ENCODE measurements at regions not wholly inside any gene's neighbourhood (a gene's known extent, or its start where the extent isn't known, plus 50 kb on each side); places are given as distances from the start of the nearest gene placed in this dataset.

DNA sequence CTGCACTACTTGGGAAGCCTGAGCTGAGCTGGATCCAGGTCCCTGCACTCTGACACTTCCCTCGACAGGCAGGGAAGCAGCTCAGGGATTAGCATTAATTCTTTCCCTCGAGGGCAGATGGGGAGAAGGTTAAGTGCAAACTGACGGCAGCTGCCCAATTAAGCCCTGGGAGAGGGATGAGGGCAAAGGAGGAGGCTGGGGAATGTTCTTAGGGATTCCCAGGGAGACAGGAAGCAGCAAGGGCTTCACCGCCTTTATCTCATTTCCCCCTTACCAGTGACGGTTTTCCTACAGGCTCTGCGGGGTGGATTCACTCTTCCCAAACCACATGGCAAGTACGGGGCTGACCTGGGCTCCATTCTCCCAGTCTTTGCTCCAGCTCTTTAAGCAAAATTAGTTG, 519.0 kb upstream of the PROK2 start:
- no peak for DNase-seq (ENCODE audit: low read depth in 3 of 3)

DNA sequence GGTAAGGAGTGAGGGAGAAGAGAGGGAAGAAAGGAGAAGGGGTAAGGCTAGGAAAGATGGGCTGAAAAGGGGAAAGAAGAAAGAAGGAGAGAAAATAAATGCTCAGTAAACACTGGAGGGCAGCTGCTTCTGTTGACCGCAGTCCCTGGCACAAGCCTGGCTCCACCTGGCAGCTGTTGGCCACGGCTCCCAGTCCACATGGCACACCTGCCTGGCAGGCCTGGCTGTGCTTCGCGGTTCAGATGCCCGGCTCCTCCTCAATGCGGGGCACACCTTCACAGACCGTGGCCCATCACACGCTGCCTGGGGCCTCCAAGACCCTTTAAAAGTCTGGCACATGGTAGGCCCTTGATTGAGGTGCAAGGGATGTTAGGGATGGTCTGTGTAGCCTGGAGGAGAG, 516.8 kb upstream of the PROK2 start:
- DNase-seq (ENCODE audit: low read depth in 3 of 3), result no peak

DNA sequence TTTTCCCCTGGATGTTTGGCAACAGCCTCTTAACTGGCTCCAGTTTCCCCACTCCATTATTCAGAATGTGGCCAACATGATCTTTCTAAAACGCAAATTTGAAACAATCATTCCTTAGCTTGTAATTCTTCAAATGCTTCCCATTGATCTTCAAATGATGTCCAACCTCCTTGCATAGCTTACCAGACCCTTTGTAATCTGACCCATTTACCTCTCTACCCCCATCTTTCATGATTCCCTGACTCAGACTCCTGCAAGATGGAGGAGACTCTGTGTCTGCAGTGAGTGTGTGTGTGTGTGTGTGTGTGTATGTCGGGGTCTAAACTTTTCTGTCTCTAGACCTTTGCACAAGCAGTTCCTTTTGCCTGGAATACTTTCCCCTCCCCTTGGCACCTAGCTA, 515.7 kb upstream of the PROK2 start:
- DNase-seq (ENCODE audit: low read depth in 3 of 3), result no peak

DNA sequence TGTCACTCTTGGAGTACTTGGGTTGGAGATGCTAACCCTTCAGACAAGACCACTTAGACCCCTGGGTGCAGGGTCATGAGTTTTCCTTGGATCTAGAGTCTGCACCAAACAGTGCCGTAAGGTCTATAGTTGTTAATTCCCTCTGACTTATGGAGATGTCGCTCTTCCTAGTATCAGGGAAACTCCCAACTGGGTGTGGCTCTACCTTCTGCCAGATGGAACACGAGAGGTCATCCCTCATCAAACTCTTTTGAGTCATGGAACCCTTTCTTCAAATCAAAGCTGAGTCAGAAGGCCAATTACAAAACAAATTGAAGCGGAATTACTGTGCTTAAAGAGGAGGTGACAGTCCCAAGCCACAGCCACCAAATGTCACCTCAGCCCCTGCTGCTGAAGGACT, 514.9 kb upstream of the PROK2 start:
- no peak for DNase-seq (ENCODE audit: low read depth in 3 of 3)

DNA sequence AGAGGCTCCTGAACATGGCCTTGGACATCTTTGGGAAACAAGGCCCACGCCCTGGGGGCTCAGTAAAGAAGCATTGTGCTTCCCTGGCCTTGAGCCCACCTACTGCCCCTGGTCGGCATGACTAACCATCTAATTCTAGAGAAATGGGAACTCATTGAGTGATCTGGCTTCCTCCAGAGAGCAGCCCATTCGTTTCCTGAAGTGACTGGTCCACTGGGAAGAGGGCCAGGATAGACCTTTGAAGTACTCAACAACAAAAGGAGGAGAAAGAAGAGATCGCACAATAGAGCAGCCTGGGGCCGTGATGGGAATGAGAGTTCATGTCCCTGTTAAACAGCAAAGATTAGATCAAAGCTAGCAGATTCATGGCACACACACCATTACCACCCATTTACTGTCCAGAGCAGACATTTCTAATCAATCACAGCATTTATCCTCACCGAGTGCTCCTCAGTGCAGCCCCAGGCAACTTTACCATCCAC, 514.4 kb upstream of the PROK2 start:
- DNase-seq (ENCODE audit: low read depth in 3 of 3), result no peak

DNA sequence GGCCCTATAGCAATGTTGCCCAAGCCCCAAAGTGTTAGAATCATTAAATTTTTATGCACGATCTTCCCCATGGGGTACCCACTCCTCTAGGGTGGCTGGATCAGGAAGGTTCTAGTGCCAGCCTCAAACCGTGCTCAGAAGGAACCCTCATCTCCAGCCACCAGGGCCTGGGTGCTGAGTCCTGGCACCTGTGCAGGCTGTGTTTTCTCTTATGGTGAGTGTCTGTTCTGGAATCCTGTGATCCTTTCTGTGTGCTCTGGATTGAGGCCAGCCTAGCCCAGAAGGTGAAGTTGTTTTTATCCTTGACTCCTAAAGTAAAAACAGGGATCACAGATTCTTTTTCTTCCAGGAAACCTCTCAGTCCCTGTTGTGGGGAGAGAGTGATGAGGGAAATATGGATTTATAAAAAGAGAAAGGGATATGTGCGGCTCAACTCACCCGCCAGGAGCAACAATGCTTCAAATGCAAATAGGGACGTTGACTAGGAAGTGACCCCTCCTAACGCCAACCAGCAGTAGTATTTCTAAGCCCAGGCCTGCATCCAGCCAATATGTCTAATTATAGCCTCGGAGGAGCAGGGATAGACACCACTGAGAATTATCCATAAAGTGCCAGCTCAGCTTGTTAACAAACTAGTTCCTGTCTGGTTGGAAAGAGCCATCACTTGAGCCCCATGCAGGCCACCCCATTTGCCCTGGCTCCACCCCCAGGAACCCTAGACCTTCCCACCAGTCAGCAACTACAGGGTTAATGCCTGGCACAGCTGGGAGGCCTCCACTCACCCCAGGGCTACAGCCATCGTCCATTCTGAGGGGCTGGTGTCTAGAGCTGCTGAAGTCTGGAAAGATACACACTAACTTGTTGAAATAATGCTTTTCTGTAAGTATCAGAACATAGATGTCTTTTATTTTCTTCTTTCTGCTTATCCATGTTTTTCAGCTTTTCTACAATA, 513.5 kb upstream of the PROK2 start:
- no peak for DNase-seq (ENCODE audit: low read depth in 3 of 3)

DNA sequence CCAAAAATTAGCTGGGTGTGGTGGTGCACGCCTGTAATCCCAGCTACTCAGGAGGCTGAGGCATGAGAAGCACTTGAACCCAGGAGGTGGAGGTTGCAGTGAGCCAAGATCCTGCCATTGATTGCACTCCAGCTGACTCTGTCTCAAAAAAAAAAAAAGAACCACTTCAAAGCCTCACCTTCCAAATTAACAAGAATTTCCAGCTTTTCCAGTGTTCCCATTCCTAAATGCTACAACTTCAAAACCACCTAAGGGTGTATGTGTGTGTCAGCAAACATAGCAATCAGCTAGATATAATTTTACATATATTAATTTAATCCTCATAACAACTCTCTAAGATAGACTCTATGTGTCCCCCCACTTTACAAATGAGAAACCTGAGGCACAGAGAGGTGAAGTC, 512.5 kb upstream of the PROK2 start:
- DNase-seq (ENCODE audit: low read depth in 3 of 3), result no peak

DNA sequence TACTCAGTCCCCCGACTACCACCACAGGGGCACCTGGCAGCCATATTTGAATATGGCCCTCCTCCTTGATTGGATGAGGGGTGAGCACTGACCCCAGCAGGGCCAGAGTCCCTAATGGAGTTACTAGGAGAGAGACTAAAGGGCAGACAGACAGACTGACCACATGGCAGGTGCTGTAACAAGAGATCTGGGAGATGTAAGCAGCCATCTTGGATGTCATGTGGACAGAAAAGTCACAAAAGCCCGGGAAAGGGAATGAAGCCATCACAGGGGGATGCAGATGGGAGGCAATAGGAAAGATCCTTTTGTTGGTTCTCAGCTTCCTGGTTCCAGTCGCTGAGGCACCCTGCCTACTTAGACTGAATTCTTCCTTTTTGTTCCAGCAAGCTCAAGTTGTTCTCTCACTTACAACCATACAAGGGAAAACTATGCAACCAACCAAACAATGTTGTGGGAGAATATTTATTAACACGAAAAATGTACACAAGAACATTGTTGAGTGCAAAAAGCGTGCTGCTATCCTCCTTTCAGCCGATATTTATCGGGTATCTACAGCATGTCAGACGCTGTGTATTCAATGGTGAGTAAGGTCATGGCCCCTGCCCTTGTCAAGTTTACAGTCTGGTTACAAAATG, 511.6 kb upstream of the PROK2 start:
- no peak for DNase-seq (ENCODE audit: low read depth in 3 of 3)

DNA sequence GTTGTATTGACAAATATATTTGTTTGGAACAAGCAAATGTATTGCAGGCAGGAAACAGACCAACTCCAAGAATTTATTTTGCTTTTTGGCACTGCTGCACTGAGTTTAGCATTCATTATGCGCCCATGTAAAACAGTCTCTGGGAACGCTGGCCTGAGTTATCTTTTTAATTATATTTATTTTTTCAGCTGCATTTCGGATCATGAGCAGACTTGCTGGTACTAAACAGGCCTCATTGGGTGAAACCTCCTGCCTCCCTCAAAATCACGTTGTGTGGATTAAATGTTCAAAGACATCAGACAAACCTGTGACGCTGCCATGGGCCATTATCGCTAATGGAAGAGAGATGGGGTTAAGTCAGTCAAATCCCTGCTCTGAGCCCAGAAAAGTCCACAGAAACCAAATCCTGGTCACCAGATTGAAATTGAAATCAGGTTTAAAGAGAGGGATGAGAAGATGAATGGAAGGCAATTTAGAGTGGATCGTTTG, 511.1 kb upstream of the PROK2 start:
- no peak for DNase-seq (ENCODE audit: low read depth in 3 of 3)

DNA sequence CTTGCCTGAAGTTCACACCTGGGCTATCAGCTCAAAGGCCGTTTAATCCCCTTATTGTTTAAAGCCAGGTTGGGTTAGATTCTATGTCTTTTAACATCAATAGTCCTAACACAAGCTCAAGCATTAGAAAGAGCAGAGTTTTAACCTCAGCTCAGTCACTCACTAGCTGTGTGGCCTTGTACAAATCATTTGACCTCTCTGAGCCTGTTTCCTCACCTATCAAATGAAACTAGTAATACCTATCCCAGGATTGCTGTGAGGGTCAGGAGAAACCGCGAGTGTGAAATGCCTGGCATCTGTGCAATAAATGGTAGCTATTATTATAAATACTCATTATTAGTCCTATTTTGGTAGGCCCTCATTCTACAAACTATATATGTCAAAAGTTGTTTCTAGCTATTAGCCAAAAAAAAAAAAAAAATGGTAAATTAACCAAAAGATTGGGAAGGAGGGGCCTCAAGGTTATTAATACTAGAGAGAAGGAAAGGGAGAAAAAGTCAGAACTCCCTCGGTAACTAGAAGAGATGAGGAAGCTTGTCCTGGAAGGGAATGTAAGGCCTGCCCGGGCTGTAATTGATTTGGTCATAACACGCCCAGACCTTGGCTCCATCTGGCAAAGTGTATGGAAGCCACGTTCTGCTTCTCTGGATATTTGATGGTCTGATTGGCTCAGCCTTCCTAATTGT, 510.5 kb upstream of the PROK2 start:
- DNase-seq (ENCODE audit: low read depth in 3 of 3), result no peak

DNA sequence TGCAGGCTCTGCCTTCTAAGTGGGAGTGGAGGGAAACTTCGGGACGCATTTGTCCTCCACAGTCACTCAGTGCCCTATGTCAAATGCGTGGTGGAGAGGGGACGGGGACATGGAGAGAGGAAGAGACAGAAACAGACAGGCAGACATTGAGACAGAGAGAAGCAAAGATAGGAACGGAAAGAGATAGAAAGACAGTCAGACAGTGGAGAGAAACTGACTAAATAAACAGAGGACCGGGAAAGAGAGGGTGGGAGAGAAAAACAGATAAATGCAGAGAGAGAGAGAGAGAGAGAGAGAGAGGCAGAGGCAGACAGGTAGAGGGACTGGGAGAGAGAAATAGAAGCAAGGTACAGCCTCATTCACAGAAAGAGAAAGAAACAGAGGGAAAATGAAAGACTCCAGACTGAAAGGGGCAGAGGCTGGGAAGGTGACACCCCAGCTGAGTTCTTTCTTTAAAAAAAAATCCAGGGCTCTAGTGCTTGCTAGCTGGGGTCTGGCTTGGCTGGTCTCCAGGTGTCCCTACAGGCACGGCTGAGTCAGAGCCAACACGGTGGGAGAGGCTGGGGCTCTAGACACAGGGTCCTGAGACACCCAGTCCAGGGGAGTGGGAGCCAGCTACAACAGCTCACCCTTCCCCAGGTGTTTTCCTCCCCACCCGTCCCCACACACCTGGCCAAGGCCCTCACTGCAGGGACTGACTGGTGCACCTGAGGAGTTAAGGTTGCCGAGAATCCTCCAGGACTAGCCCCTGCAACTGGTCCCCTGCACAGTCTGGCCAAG, 506.1 kb upstream of the PROK2 start:
- DNase-seq (ENCODE audit: low read depth in 3 of 3), result no peak

DNA sequence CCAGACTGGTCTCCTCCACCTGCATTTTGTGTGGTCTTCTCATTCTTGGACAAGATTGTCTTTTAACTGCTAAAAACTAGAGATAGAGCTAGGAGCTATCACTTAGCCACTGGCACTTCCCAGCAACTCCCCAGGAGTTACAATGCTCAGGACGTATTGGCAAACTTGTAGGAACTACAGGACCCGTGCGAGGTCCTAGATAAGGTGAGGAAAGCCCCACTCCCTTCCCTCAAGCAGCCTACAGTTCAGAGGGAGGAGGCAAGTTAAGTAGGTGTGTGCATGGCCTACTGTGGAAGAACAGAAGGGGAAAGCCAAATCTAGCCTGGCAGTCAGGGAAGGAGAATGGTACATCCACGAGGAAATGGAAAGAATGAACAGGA, 504.7 kb upstream of the PROK2 start:
- DNase-seq (ENCODE audit: low read depth in 3 of 3), result no peak

DNA sequence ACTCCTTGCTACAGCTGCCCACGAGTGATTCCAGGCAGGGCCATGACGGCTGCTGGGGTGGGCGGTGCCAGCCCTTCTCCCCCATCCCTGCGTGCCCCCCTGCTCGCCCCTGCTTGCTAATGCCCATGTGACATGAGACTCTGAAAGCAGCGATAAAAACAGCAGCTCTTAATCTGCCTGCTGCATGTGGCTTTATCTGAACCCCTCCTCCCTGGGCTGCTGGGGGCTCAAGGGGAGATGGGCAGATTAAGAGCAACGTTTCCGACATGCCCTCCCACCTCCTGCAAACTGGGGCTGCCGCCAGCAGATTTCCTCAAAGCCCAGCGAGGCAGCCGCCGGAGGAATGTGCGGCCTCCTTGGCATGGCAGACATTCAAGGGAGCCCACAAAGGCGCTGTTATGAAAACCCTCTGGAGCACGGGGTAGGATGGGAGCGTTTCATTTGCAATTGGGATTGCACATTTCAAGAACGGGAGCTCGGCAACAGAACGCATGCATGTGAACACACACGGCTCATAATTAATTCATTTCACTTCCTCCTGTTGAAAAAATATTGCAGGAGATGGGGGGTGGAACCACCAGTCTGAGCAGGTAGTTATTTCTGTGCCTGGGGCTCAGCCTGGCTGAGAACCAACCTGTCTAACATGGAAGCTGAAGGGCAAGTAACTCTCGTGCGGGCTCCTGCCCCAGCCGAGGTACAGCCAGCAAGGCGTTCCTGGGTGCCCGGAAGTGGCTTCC, 504.2 kb upstream of the PROK2 start:
- no peak for DNase-seq (ENCODE audit: low read depth in 3 of 3)

DNA sequence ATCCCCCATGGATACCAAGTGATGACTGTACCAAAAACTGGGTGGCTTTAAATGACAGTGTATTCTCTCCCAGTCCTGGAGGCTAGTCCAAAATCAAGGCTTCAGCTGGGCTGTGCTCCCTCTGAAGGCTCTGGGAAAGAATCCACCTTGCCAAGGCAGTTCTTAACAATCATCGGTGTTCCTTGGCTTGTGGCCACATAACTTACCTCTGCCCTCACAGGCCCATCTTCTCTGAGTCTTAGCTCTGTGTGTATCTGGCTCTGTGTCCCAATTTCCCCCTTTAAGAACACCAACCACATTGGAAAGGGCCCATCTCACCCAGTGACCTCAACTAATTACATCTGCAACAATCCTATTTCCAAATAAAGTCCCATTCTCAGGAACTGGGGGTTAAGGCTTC, 503.0 kb upstream of the PROK2 start:
- no peak for DNase-seq (ENCODE audit: low read depth in 3 of 3)

DNA sequence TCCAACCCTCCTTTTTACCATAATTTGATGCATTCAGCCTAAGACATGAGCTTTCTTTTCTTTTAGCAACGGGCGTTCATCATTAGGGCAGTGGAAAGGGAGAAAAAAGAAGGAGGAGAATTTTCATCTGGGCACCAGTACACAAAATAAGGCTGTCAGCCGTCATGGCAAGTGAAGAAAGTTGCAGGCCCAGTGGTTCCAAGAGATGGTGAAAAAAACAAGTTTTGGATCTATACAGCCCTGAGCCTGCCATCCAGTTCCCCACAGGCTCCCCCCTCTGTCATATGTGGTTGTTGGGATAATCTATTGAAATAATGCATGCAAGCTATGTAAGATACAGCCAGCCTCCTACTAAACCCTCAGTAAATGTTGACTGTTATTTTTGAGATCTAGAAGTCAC, 500.6 kb upstream of the PROK2 start:
- no peak for DNase-seq (ENCODE audit: low read depth in 3 of 3)

DNA sequence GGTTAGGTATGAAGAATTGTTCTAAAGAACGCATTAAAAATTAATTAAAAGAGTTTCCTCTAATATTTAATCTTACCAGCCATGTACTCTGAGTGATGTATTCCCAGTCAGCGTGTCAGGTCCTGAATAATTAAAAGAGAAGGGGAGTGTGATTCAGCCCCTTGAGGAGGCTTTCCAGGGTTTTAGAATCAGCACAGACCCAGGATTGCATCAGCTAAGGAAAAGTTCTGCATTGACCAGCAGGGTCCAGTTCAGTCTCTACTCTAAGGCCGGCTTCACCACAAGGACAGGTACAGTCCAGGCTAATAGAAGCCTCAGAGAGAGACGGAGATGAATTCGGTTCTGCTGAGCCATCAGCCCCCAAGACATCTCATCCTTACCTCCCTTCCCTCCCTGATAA, 499.5 kb upstream of the PROK2 start:
- DNase-seq (ENCODE audit: low read depth in 3 of 3), result no peak

DNA sequence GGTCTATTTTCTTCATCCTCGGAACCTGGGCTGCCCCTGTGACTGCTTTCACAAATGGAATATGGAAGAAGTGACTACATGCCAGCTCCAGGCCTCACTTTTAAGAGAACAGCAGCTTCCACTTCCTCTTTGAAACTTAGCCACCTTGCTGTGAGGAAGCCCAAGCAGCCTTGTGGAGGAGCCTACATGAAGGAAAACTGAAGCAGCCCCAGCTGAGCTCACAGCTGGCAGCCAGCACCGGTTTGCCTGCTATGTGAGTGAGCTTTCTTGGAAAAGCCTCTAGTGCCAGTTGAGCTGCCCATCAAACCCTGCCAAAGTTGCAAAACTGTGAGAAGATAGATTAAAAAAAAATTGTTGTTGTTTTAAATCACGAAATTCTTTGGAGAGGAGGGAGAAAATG, 498.0 kb upstream of the PROK2 start:
- DNase-seq (ENCODE audit: low read depth in 3 of 3), result no peak

DNA sequence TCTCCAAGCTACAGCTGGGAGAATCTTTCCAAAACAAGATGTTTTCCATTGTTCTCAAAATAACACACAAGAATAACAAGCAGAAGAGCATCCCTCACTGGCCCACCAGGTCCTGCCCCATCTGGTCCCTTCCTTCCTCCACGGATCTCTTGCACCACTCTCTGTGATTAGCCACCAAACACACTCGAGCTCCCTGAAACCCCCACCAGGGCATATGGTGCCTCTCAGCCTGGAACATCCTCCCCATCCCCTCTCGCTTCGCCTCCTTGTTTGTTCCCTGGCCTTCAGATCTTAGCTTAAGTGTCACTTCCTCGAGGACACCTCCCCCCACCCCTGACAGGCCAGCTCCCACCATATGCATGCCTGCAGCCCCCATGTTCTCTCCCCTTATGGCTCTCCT, 496.6 kb upstream of the PROK2 start:
- no peak for DNase-seq (ENCODE audit: low read depth in 3 of 3)

DNA sequence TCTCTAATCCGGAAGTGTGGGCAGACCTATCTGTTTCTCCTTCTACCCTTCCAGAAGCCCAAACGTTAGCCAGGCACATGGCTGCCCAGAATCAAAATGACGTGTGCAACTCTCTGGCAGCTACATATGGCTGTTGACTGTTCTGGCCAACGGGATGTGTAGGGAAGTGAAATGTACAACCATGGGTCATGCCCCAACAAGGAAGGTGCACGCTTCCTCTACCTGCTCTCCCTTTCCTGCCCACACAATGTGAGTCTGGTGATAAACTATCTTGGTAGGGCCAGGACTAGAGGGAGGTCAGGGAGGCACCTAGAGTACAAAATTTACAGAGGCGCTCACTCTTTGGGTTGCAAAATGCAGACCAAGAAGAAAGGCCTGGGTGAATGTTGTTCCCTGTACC, 495.9 kb upstream of the PROK2 start:
- no peak for DNase-seq (ENCODE audit: low read depth in 3 of 3)

DNA sequence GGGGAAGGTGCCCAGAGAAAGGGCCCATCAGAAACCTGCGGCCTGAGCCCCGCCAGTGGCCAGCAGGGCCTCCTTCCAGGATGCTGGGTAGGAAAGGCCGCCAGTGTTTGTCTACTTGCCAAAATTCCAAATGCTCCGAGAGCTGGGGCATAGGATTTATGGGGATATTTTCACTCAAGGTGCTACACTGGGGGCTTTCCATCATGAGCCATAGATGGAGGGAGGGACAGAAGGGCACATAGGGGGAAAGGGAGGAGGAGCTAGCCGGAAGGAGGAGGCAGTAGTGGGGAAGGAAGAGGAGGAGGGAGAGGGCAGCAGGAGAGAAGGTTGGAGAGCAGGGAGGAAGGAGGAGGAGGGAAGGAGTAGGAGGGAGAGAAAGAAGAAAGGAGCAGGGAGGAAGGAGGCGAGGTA, 494.7 kb upstream of the PROK2 start:
- no peak for DNase-seq (ENCODE audit: low read depth in 3 of 3)

DNA sequence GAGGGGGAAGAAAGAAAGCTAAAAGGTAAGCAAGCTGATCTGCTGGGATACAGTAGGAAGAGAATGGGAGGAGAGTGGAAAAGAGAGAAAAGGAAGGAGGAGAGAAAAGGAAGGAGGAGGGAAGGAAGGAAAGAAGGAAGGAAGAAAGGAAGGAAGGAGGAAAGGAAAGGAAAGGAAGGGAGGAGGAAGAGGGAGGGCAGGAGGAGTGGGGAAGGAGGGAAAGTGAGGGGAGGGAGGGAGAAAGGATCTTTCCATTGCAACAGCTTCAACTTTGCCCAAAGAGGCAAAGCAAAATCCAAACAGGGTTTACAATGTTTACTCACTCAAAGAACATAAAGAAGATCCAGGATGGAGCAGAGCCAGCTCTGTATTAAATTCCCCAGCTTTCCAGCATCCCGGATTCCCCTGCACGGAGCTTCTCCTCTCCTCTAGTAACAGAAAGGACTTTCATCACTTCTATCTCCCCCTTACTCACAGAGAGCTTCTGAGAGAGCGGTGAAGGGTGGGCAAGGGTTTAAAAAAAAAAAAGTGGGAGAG, 494.2 kb upstream of the PROK2 start:
- no peak for DNase-seq (ENCODE audit: low read depth in 3 of 3)
